IPS DF 4.7 (cell line): ENCODE measurements at regions not wholly inside any gene's neighbourhood (a gene's known extent, or its start where the extent isn't known, plus 50 kb on each side); places are given as distances from the start of the nearest gene placed in this dataset.

Experiments
- DNase-seq: peaks from one replicate; pipeline ENCODE4 v3.0.0-alpha.2; 2013; ENCODE audit warnings: low spot score; ENCODE audit errors: extremely low read depth

DNA sequence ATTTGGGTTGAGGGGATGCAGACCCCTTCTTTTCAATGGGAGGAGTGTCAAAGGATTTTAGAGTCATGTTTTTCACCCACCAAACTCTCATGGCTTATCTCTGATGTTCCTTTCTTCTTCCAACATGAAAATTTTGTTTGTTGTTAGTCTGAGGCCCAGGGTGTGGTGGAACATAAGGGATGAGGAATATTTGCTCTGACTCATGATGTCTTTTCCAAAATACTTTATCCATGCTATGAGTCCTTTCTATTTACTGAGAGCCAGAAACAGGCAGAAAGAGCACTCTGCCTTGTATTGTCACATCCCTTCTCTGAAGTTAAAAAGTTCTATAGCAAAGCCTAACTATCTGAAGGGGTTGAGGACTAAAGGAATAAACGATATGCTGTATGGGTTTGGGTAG, 61.6 kb upstream of the GYPA start:
- DNase-seq: no peak

DNA sequence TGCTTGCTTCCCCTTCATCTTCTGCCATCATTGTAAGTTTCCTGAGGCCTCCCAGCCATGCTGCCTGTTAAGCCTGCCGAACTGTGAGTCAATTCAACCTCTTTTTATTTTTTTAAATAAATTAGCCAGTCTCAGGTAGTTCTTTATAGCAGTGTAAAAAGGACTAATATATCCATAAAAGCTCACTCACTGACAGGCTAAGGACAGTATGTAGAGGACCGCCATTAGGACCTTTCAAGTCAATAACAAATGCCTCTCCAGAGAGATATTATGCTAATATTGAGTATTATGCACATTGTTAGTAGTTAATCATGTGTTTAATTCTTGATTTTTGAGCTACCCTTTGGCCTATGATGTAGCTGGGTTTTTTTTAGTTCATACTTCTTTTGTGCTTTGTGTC, 62.6 kb upstream of the GYPA start:
- DNase-seq: no peak

DNA sequence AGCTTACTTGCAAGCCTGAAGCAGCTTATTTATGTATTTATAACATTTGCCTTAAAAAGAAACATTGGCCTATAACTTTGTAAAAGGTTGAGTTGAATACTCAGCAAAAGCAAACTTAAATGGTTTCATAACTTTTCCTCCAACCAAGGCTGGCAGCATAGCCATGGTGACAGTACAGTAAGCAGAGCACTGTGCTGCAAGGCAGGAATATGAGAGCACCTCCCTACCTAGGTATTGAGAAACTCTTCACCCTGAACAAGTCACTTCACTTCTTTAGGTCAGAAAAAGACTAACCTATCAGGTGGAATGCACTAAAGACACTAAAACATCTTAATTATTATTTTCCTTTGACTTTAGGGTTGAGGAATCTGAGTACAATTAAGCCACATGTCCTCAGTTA, 63.9 kb upstream of the GYPA start:
- DNase-seq: no peak

DNA sequence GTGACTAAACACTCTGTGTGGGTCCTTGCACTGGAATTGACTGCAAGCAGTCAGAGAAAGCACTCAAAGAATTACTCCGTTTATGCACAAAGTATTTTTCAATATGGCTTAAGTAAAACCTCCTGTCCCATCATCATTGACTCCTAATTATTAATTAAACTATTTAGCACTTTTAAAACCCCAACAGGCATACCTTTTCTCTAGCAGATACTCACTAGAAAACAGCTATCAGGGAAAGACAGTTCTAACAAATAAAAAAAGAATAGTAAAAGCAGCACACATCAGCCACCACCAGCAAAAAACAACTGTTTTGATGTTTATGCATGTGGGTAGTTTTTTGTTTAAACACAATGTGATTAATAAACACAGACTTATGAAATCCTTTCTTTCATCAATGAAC, 66.2 kb upstream of the GYPA start:
- DNase-seq: no peak

DNA sequence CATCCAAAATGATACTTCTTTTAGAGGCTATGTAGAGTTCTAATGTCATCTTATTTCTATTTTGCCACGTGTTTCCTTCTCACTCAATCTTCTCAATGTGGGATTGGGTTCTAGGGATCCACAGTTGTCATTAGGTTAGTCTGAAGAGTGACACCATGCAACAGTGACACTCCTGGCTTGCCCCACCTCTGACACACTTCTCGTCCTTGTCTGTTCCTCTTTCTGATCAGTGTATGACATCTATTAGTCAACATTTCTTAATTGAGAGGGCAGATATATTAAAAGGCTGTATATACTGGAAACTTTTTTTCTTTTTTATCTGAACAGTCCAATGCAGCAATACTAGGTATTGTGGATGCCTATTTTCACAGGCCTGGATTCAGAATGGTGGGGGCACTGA, 67.6 kb upstream of the GYPA start:
- DNase-seq: no peak

DNA sequence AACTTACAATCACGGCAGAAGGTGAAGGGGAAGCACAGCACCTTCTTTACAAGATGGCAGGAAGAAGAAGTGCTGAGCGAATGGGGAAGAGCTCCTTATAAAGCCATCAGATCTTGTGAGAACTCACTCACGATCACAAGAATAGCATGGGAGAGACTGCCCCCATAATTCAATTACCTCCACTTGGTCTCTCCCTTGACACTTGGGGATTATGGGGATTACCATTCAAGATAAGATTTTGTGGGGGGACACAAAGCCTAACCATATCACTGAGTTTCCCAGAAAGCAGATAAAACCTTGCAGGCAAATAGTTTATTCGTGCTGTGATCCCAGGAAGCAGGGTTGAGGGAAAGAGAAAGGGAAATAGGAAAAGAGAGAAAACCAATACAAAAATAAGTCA, 69.0 kb upstream of the GYPA start:
- DNase-seq: no peak

DNA sequence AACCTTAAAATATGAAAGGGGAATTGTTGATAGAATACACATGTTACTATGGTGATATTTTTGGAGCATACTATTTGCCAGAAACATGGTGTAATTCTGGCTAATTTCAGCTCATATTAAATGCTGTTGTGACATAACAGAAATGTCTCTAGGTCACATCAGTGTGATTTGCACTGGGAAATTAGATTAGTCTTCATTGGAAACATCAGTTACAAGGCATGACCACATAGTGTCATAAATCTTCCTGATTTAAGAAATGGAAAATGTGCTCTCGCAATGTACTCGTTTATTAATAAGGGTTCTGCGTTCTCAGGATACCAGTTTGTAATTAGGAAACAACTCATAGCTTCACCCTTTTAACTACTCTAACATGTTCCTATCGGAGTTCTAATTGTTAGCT, 72.9 kb upstream of the GYPA start:
- DNase-seq: no peak

DNA sequence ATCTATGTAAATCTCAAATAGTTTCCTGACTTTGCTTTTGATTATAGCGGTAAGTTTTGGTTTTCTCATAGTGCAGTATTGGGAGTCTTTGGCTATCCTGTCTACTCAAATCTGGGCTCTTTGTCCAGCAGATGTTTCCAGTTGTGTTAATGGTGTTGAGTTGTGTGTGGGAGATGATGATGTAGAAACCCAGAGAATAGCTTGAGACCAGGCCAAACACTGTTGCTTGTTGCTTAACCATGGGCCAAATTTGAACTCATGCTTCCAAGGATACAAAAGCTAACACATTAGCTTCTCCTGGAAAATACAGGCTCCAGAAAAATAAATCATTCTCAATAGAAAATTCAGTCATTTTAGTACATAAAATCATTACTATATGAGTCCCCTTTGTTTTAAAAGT, 82.6 kb upstream of the GYPA start:
- no peak for DNase-seq

DNA sequence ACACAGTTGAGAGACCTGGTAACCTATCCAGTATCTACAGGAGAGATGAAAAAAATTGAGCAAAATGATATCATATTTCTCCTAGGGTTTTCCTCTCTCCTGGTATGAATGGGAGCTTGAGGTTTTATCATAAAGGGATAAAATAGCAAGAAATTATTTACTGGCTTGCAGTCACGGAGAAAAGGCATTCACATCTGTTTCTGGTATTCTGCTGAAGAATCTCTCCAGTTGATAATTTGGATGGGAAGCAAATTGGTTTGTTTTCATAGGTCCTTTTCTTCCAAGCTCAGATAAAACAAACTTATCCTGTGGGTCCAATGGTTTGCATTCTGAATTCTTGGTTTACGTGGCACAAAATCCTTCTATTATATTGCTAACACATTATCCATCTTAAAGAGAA, 83.1 kb upstream of the GYPA start:
- DNase-seq: no peak

DNA sequence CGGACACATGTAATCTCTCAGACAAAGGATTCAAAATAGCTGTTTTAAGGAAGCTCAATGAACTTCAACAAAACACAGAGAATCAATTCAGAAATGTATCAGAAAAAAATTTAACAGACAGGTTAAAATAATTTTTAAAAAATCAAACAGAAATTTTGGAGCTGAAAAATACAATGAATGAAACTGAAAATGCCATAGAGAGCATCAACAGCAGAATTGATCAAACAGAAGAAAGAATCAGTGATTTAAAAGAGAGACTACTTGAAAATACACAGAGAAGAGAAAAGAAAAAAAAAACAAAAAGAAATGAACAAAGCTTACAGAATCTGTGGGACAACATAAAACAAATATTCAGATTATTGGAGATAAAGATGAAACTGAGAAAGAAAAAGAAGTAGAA, 118.8 kb upstream of the GYPA start:
- no peak for DNase-seq

DNA sequence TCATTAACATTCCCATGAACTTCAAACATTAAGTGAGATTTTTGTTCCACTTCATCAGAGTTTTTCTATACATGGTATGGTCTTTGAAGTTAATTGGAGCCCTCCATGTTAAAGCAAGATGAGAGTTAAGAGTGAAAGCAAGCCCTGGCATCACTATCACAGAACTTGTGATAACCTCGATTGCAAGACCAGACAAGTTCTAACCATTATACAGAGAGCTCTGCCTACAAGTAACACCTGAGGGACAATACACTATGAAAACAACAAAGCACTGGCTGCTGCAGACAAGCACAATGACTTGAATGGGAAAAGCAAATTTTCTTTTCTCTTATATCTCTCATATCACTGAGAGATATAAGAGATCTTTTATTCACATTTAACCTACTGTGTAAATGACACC, 126.6 kb upstream of the GYPA start:
- no peak for DNase-seq

DNA sequence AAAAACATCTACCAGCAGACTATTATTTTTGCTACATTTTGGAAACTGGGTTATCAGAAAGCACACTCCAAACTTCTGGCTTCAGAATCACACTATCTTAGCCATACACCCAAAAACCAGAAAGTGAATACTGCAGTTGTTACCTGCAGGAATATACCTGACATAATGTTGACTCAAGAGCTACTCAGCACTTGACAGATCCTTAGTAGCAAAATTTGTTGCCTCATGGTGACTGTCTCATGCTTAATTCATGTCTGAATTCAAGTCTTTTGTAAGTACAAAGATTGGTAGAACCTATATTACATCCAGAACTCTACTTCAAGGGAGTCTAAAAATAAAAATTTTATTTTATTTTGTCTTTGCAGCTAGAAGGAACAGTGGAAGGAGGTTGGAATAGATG, 140.2 kb upstream of the GYPA start:
- no peak for DNase-seq

DNA sequence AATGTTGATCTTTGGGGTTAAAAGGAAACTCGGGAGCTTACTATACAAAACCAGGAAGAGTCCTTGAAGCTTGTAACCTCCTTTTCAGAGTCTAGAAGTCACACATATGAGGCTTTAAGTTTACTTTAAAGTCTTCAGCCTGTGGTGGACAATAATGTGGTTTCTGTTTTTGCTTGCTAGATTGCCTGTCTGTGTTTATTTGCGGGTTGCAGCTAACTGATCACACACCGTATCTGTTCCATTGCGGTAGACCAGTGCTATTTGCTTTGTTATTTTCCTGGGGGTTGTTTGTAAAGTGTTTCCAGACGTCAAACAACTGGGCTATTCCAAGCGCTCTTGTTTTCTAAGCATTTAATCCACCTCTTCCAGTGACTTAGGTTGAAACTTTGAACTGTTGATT, 143.0 kb upstream of the GYPA start:
- DNase-seq: no peak

DNA sequence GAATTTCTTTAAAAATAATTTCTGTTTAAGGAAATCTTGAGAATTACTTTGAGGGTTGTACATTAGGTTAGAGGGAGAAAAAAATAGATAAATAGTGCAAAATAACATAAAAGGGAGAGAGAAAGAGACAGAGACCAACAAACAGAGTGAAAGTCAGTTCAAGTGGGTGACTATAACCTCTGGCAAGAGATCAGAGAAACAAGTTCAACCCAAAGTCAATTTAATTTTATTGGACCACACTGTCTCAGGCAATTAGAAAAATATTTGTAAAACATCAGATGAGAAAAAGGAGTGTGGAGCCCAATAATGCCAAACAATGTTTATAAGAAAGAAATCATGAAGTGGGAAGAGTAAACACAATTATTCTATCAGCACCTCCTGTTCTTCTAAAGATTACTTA, 143.5 kb upstream of the GYPA start:
- no peak for DNase-seq

DNA sequence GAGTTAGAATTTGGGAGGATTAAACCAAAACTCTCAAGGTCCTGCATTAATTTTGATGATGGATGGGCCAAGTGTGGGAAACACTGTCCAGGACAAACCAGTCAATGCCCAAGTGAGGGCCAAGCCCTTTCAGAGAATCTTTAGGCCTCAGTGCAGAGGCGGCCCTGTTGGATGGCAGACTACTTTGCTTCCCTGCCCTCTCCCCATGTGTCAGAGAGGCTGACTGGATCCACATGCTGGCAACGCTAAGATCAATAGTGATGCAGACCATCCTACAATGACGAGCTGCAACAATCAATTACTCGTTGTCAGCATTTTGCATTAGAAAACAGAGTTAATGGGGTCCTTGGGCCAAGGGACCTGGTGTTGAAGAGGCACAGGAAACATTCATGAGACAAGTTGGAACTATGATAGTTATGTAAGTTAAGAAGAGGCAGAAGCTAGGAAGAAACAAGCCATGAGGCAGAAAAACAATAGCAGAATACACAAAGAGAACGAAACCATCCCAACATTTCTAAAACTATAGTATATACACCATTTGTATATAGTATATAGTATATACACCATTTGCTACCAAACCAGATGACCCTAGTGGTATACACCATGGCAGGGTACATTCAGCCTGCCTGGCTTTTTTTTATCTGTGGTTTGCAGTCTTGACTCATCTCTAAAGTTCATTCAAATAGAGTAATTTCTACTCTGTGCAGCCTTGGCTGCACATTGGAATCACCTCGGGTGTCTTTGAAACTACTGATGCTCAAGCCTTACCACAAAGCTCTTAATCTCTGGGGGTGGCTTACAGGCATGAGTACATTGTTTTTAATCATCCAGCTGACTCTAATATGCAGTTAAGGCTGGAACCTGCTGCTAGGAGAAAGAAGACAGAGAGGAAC, 147.7 kb upstream of the GYPA start:
- DNase-seq: no peak

DNA sequence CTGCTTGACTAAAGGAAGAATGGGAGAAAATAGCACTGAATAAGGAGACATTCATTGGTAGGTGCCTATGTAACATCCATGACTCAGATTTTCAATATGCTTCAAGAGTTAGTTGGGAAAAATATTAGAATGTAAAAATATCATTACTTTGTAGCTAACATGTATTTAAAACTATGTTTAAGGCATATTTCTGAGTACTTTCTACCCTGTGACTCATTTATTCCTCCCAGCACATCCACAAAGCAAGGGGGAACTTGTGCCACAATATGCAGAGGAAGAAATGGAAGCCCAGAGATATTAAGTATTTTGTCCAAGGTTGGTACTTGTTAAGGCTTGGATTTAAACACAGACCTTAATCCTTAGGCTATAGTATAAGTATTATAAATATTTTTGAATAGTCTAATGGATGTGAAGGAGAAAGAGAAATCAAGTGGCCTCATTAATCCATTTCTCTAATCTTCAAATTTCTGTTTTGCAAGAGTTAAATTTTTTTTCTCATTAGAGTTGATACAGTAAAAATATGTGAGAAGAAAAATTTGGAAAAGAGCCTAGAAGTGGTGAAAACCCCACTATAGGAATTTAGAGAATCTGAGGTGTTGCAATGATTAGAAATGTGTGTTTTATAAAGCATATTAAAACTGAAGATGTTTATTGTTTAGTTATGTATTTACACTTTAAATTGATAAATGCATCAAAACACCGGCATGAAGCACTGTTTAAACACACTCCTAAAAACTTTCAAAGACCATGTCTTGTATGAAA, 149.3 kb upstream of the GYPA start:
- DNase-seq: no peak

DNA sequence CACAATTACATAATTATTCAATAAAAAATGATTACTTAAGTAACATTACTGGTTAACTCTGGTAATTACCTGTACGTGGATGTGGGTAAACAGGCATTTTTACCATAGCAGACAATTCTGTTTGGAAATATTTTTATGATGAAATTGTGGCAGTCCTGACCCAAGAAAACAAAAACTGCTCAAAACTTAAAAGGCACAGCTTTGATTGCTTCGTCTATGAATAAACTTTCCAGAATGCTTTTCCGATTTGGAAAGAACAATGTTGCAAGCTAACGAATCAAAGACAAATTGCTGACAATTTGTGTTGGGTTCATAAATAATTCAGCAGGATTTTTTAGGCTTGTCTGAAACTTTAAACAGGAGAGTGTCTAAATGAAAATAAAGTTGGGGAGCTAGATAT, 150.6 kb upstream of the GYPA start:
- DNase-seq: no peak

DNA sequence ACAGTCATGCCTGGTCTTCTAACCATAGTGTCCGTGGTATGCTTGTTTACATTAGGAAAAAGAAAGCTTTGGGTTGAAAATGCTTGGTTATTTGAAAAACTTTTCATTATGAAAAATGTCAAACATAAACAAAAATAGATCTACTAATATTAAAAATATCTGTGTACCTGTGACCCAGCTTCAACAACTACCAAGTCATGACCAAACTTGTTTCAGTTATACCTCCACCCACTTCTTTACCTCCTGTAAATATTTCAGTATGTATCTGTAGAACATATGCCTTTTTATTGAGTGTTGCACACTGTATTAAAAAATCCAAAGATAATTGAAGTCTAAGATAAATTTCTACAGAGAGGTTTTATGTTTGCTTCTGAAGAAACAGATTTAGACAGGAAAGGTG, 153.7 kb upstream of the GYPA start:
- DNase-seq: no peak

DNA sequence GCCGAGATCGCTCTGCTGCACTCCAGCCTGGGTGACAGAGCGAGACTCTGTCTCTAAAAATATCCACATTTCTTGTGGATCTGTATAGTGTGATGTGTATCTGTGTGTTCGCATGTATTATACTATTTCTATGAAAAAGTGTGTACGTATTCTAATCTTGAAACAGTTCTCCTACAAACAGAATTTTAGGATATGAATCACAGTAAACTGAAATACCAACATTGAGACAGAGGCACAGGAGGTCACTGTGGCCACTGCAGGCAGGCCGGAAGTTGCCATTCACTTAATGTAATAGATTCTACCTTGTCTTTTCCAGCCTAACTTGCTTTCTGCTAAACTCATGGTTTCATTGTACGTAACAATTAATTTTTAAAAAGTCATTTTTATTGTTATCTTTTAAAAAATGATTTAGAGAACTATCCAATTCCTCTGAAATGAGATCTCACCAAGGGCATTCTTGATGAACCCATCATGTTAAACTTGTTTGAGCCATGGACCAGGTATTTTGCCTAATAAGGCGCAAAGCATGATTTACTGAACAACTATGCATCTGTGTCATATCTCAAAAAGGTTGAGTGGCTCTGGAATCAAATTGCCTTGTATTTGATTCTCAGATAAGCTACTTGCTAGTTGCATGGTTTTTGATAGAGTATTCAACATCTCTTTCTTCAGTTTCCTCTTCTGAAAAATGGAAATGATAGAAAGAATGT, 154.9 kb upstream of the GYPA start:
- DNase-seq: no peak

DNA sequence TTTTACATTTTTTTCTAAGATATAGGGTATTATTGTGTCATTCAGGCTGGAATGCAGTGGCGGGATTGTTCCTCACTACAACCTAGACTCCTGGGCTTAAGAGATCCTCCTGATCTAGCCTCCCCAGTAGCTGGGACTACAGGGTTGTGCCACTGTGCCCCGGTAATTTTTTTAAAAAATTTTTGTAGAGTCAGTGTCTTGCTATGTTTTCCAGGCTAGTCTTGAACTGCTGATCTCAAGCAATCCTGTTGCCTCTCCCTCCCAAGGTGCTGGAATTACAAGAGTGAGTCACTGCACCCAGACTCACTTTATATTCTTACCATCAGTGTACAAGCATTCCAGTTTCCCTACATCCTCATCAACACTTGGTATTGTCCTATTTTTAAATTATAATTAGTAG, 156.4 kb upstream of the GYPA start:
- no peak for DNase-seq

DNA sequence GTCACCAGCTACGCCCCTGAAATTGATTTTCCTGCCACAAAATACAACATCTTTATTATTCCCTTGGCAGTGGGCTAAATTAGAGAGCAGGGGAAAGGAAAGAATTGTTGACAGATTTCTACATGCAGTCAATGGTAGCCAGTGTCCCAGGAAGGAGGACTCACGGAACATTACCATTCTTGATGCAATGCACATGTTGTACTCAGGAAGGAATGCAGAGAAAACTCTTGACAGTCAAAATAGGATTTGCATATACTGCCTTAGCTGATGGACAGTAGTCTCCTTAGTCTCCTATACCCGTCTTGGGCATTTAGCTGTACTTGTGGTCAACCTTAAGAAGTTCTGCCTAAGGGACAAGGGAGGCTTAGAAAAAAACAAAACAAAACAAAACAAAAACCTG, 158.0 kb upstream of the GYPA start:
- no peak for DNase-seq

DNA sequence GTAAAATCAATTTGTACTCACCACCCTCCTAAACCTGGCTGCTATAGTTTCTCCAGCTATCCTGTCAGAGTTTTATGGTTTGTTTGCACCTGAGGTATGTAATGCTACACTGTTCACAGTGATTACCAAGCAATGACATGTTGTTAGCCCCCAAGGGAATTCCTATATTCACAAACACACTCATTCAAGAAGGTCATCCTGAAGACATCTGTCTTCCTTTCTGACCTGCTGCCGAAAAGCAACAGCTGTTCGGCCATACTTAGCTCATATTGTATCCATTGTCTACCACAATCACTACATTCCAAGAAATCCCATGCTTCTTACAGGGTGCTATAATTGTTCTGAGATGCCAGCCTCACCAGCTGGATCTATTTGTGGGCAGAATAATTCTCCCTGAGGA, 160.1 kb upstream of the GYPA start:
- DNase-seq: no peak
